ENCODE measurements at regions not wholly inside any gene's neighbourhood (a gene's known extent, or its start where the extent isn't known, plus 50 kb on each side); places are given as distances from the start of the nearest gene placed in this dataset.
"Not testable (repeated sequence)": the region's sequence is repeated elsewhere in the genome, so short reads cannot be mapped to it uniquely, and the experiment has no call there.

- DNase-seq, result no peak
These were observed 314.1 kb upstream of the SGK1 start for GRCh38 chr6:134632024-134632423.

- DNase-seq, result no peak
These were observed 313.5 kb upstream of the SGK1 start for GRCh38 chr6:134631398-134631924.

- DNase-seq, result no peak
These were observed 312.7 kb upstream of the SGK1 start for GRCh38 chr6:134630508-134631121.

GRCh38 chr6:134628154-134628553 lies 310.2 kb upstream of the SGK1 start:
- no peak for DNase-seq

- no peak for DNase-seq
These were observed 309.8 kb upstream of the SGK1 start for GRCh38 chr6:134627707-134628106.

- DNase-seq, result no peak
These were observed 308.7 kb upstream of the SGK1 start for GRCh38 chr6:134626589-134626988.

GRCh38 chr6:134626086-134626485 lies 308.2 kb upstream of the SGK1 start:
- no peak for DNase-seq

- no peak for DNase-seq
These were observed 306.9 kb upstream of the SGK1 start for GRCh38 chr6:134624781-134625180.

GRCh38 chr6:134623401-134623800 lies 305.5 kb upstream of the SGK1 start:
- no peak for DNase-seq

- DNase-seq, result no peak
These were observed 304.7 kb upstream of the SGK1 start for GRCh38 chr6:134622382-134623173.

- no peak for DNase-seq
These were observed 303.9 kb upstream of the SGK1 start for GRCh38 chr6:134621858-134622257.

- DNase-seq, result no peak
These were observed 301.9 kb upstream of the SGK1 start for GRCh38 chr6:134619789-134620188.

- no peak for DNase-seq
These were observed 301.2 kb upstream of the SGK1 start for GRCh38 chr6:134619077-134619476.

- DNase-seq, result no peak
These were observed 296.9 kb upstream of the SGK1 start for GRCh38 chr6:134614606-134615485.

GRCh38 chr6:134612128-134612527 lies 294.2 kb upstream of the SGK1 start:
- not testable (repeated sequence) for DNase-seq

GRCh38 chr6:134610411-134610810 lies 292.5 kb upstream of the SGK1 start:
- no peak for DNase-seq

GRCh38 chr6:134609716-134610261 lies 291.9 kb upstream of the SGK1 start:
- peak; percentile 36 for DNase-seq

GRCh38 chr6:134607411-134607810 lies 289.5 kb upstream of the SGK1 start:
- DNase-seq, result no peak

- DNase-seq, result no peak
These were observed 287.1 kb upstream of the SGK1 start for GRCh38 chr6:134605034-134605433.

- DNase-seq, result no peak
These were observed 286.2 kb upstream of the SGK1 start for GRCh38 chr6:134604014-134604676.

GRCh38 chr6:134603561-134603960 lies 285.6 kb upstream of the SGK1 start:
- DNase-seq, result no peak

GRCh38 chr6:134602123-134602522 lies 284.2 kb upstream of the SGK1 start:
- no peak for DNase-seq

- DNase-seq, result no peak
These were observed 282.8 kb upstream of the SGK1 start for GRCh38 chr6:134600671-134601070.
